ENCODE measurements at regions not wholly inside any gene's neighbourhood (a gene's known extent, or its start where the extent isn't known, plus 50 kb on each side); places are given as distances from the start of the nearest gene placed in this dataset.

- H3K4me3 ChIP-seq (ENCODE audit: low read length): no peak overlapping the region
- no peak for DNase-seq (ENCODE audit: low read depth)
- TF ChIP-seq CTCF (IDR thresholded peaks at IDR 0.05; ENCODE audit: insufficient read depth, low read depth, low read length, missing control alignments): no peak
These were observed 115.2 kb upstream of the ARGLU1 start for GRCh38 chr13:106683179-106683578.

- TF ChIP-seq CTCF (IDR thresholded peaks at IDR 0.05; ENCODE audit: insufficient read depth, low read depth, low read length, missing control alignments): no peak
- H3K4me3 ChIP-seq (ENCODE audit: low read length): no peak overlapping the region
- no peak for DNase-seq (ENCODE audit: low read depth)
These were observed 114.1 kb upstream of the ARGLU1 start for GRCh38 chr13:106681997-106682396.

GRCh38 chr13:106681536-106681935, 113.6 kb upstream of the ARGLU1 start:
- no peak for DNase-seq (ENCODE audit: low read depth)
- no peak for TF ChIP-seq CTCF (IDR thresholded peaks at IDR 0.05; ENCODE audit: insufficient read depth, low read depth, low read length, missing control alignments)
- H3K4me3 ChIP-seq (ENCODE audit: low read length): no peak overlapping the region

GRCh38 chr13:106680796-106681472, 113.0 kb upstream of the ARGLU1 start:
- no peak for TF ChIP-seq CTCF (IDR thresholded peaks at IDR 0.05; ENCODE audit: insufficient read depth, low read depth, low read length, missing control alignments)
- no peak for DNase-seq (ENCODE audit: low read depth)
- no peak overlapping the region for H3K4me3 ChIP-seq (ENCODE audit: low read length)

GRCh38 chr13:106678646-106679418, 110.9 kb upstream of the ARGLU1 start:
- TF ChIP-seq CTCF (IDR thresholded peaks at IDR 0.05; ENCODE audit: insufficient read depth, low read depth, low read length, missing control alignments): no peak
- no peak overlapping the region for H3K4me3 ChIP-seq (ENCODE audit: low read length)
- DNase-seq (ENCODE audit: low read depth): no peak

- no peak for TF ChIP-seq CTCF (IDR thresholded peaks at IDR 0.05; ENCODE audit: insufficient read depth, low read depth, low read length, missing control alignments)
- no peak for DNase-seq (ENCODE audit: low read depth)
- no peak overlapping the region for H3K4me3 ChIP-seq (ENCODE audit: low read length)
These were observed 107.4 kb upstream of the ARGLU1 start for GRCh38 chr13:106675311-106675710.
